Right lobe of liver (tissue), 4 donors: ENCODE measurements at regions not wholly inside any gene's neighbourhood (a gene's known extent, or its start where the extent isn't known, plus 50 kb on each side); places are given as distances from the start of the nearest gene placed in this dataset.

Source experiments
- CTCF ChIP-seq, 4 donors: fragments of 200-600 bp in 3 of 4; fragments of 450-650 bp in 1 of 4; IDR thresholded peaks; one replicate each; pipeline versions ENCODE4 v1.5.1 to v1.8.0; 2016 to 2022; ENCODE audit warnings: antibody characterized with exemption in 4 of 4, mild to moderate bottlenecking in 2 of 4
- POLR2A ChIP-seq: fragments of 450-650 bp; IDR thresholded peaks from one replicate; pipeline ENCODE4 v1.6.1; 2017; ENCODE audit warnings: antibody characterized with exemption, mild to moderate bottlenecking
- donor health status: DM: no; HTN: no; CAD: no.
- donor health status: DM: no; HTN: no; CAD: no.
- donor health status: DM: no; HTN: yes; CAD: no.

GRCh38 chr2:56021579-56021978, 98.0 kb upstream of the EFEMP1 start:
- TF ChIP-seq CTCF (IDR thresholded peaks at IDR 0.05) (no peak), POLR2A (no peak)
